Spinal cord (tissue), 9 donors: ENCODE measurements at regions not wholly inside any gene's neighbourhood (a gene's known extent, or its start where the extent isn't known, plus 50 kb on each side); places are given as distances from the start of the nearest gene placed in this dataset.

ENCODE experiments used
- DNase-seq, 6 donors: peaks; one replicate each; pipeline versions ENCODE4 v3.0.0 to v3.0.0-alpha.2; 2013 to 2015; ENCODE audit warnings: low spot score in 6 of 6, low read depth in 4 of 6
- H3K27ac ChIP-seq: one replicate; pipeline ENCODE4 v1.5.1; 2013; ENCODE audit warnings: low read depth, low read length, control low read depth
- H3K27me3 ChIP-seq: one replicate; pipeline ENCODE4 v1.6.1; 2013; ENCODE audit warnings: low read length; ENCODE audit not compliant: control insufficient read depth, insufficient read depth
- H3K36me3 ChIP-seq: one replicate; pipeline ENCODE4 v1.6.1; 2013; ENCODE audit warnings: low read length; ENCODE audit not compliant: control insufficient read depth, insufficient read depth
- H3K4me1 ChIP-seq: one replicate; pipeline ENCODE4 v1.6.1; 2013; ENCODE audit warnings: low read length; ENCODE audit not compliant: control insufficient read depth, insufficient read depth
- H3K4me3 ChIP-seq: one replicate; pipeline ENCODE4 v1.5.1; 2013; ENCODE audit warnings: low read depth, low read length, control low read depth
- H3K9me3 ChIP-seq: one replicate; pipeline ENCODE4 v1.6.1; 2013; ENCODE audit warnings: low read length; ENCODE audit not compliant: control insufficient read depth, insufficient read depth
- WGBS: methylation state at CpG from one replicate; pipeline ENCODE4 v1.1.5; 2013; ENCODE audit warnings: missing lambda C conversion rate; ENCODE audit not compliant: insufficient coverage; 5-methylcytosine and 5-hydroxymethylcytosine counted together
- donor health status: healthy.

- DNase-seq = peak in 1 of 6 donors; percentile 29
- 74% methylated on average over 4 of the region's 8 CpGs for WGBS
Observed at GRCh38 chr16:17632667-17633066, 161.9 kb upstream of the XYLT1 start.

GRCh38 chr16:17629936-17630335 is 159.2 kb upstream of the XYLT1 start:
- H3K27me3 ChIP-seq = peaks cover 2% of the 10 kb centered on the region
- H3K9me3 ChIP-seq = peaks cover 3% of the 10 kb centered on the region
- no peak for DNase-seq
- WGBS = 81% methylated on average over 2 of the region's 5 CpGs
- no peaks in the 10 kb centered on the region for H3K4me1 ChIP-seq
- no peaks in the 10 kb centered on the region for H3K36me3 ChIP-seq
- no peak overlapping the region for H3K4me3 ChIP-seq
- H3K27ac ChIP-seq = no peak overlapping the region

More at GRCh38 chr16:17632667-17633066, 161.9 kb upstream of the XYLT1 start:
- Histone ChIP-seq H3K4me3 (no peak overlapping the region), H3K27me3 (peaks cover 2% of the 10 kb centered on the region), H3K36me3 (no peaks in the 10 kb centered on the region), H3K9me3 (no peaks in the 10 kb centered on the region), H3K4me1 (no peaks in the 10 kb centered on the region), H3K27ac (no peak overlapping the region)

GRCh38 chr16:17628983-17629382 is 158.2 kb upstream of the XYLT1 start:
- no CpG with 5 or more reads among the region's 1 CpG for WGBS
- no peak overlapping the region for H3K27ac ChIP-seq
- peaks cover 3% of the 10 kb centered on the region for H3K9me3 ChIP-seq

GRCh38 chr16:17622366-17622765 is 151.6 kb upstream of the XYLT1 start:
- WGBS = no CpG with 5 or more reads among the region's 3 CpGs
- H3K9me3 ChIP-seq = peaks cover 3% of the 10 kb centered on the region
- no peaks in the 10 kb centered on the region for H3K36me3 ChIP-seq
- H3K4me3 ChIP-seq = no peak overlapping the region
- H3K4me1 ChIP-seq = no peaks in the 10 kb centered on the region
- peak in 2 of 6 donors; percentile 59 to 86 for DNase-seq
- H3K27ac ChIP-seq = no peak overlapping the region
- no peaks in the 10 kb centered on the region for H3K27me3 ChIP-seq

More at GRCh38 chr16:17628983-17629382, 158.2 kb upstream of the XYLT1 start:
- DNase-seq = peak in 1 of 6 donors; percentile 59
- Histone ChIP-seq H3K36me3 (no peaks in the 10 kb centered on the region), H3K4me3 (no peak overlapping the region), H3K27me3 (peaks cover 2% of the 10 kb centered on the region), H3K4me1 (no peaks in the 10 kb centered on the region)

- peak in 1 of 6 donors; percentile 80 for DNase-seq
- no peak overlapping the region for H3K27ac ChIP-seq
- H3K36me3 ChIP-seq = no peaks in the 10 kb centered on the region
- no CpG with 5 or more reads among the region's 8 CpGs for WGBS
- no peak overlapping the region for H3K4me3 ChIP-seq
- H3K27me3 ChIP-seq = no peaks in the 10 kb centered on the region
- H3K9me3 ChIP-seq = no peaks in the 10 kb centered on the region
- H3K4me1 ChIP-seq = no peaks in the 10 kb centered on the region
Observed at GRCh38 chr16:17619261-17619660, 148.5 kb upstream of the XYLT1 start.

- WGBS = 100% methylated on average over 2 of the region's 4 CpGs
- DNase-seq = no peak
- Histone ChIP-seq H3K9me3 (no peaks in the 10 kb centered on the region), H3K36me3 (no peaks in the 10 kb centered on the region), H3K4me1 (no peaks in the 10 kb centered on the region), H3K27me3 (no peaks in the 10 kb centered on the region), H3K27ac (no peak overlapping the region), H3K4me3 (no peak overlapping the region)
Observed at GRCh38 chr16:17617021-17617552, 146.3 kb upstream of the XYLT1 start.

GRCh38 chr16:17612336-17612735 is 141.6 kb upstream of the XYLT1 start:
- DNase-seq = no peak
- no peaks in the 10 kb centered on the region for H3K36me3 ChIP-seq
- WGBS = 82% methylated on average over 2 of the region's 3 CpGs
- peaks cover 4% of the 10 kb centered on the region for H3K4me1 ChIP-seq
- no peak overlapping the region for H3K4me3 ChIP-seq
- no peak overlapping the region for H3K27ac ChIP-seq
- H3K9me3 ChIP-seq = no peaks in the 10 kb centered on the region
- H3K27me3 ChIP-seq = no peaks in the 10 kb centered on the region

- Histone ChIP-seq H3K27me3 (no peaks in the 10 kb centered on the region), H3K4me1 (peaks cover 5% of the 10 kb centered on the region), H3K4me3 (no peak overlapping the region), H3K36me3 (no peaks in the 10 kb centered on the region), H3K27ac (no peak overlapping the region), H3K9me3 (no peaks in the 10 kb centered on the region)
- 47% methylated on average over 5 of the region's 6 CpGs for WGBS
- DNase-seq = peak in 2 of 6 donors; percentile 36 to 61
Observed at GRCh38 chr16:17607609-17608008, 136.8 kb upstream of the XYLT1 start.

GRCh38 chr16:17607075-17607509 is 136.3 kb upstream of the XYLT1 start:
- no CpG with 5 or more reads among the region's 4 CpGs for WGBS
- H3K4me1 ChIP-seq = peaks cover 5% of the 10 kb centered on the region
- H3K27ac ChIP-seq = no peak overlapping the region
- peak in 1 of 6 donors; percentile 73 for DNase-seq
- no peaks in the 10 kb centered on the region for H3K27me3 ChIP-seq
- no peak overlapping the region for H3K4me3 ChIP-seq
- H3K36me3 ChIP-seq = no peaks in the 10 kb centered on the region
- no peaks in the 10 kb centered on the region for H3K9me3 ChIP-seq

GRCh38 chr16:17606460-17606859 is 135.7 kb upstream of the XYLT1 start:
- Histone ChIP-seq H3K27me3 (no peaks in the 10 kb centered on the region), H3K4me3 (no peak overlapping the region), H3K4me1 (peaks cover 5% of the 10 kb centered on the region), H3K9me3 (no peaks in the 10 kb centered on the region), H3K27ac (no peak overlapping the region), H3K36me3 (no peaks in the 10 kb centered on the region)
- DNase-seq = peak in 1 of 6 donors; percentile 43
- WGBS = no CpG with 5 or more reads among the region's 1 CpG
